ENCODE measurements at regions not wholly inside any gene's neighbourhood (a gene's known extent, or its start where the extent isn't known, plus 50 kb on each side); places are given as distances from the start of the nearest gene placed in this dataset.

GRCh38 chr20:19079536-19080299 is 132.7 kb upstream of the SLC24A3 start:
- no peak for DNase-seq

GRCh38 chr20:19081937-19082336 is 130.5 kb upstream of the SLC24A3 start:
- no peak for DNase-seq

- DNase-seq = no peak
Observed at GRCh38 chr20:19083136-19083621, 129.3 kb upstream of the SLC24A3 start.

GRCh38 chr20:19090332-19090731 is 122.1 kb upstream of the SLC24A3 start:
- no peak for DNase-seq

GRCh38 chr20:19094959-19095541 is 117.4 kb upstream of the SLC24A3 start:
- DNase-seq = no peak

- DNase-seq = no peak
Observed at GRCh38 chr20:19095762-19096161, 116.7 kb upstream of the SLC24A3 start.

GRCh38 chr20:19096843-19097242 is 115.6 kb upstream of the SLC24A3 start:
- no peak for DNase-seq

GRCh38 chr20:19098117-19098516 is 114.3 kb upstream of the SLC24A3 start:
- DNase-seq = no peak

GRCh38 chr20:19098806-19099578 is 113.5 kb upstream of the SLC24A3 start:
- no peak for DNase-seq

- no peak for DNase-seq
Observed at GRCh38 chr20:19099596-19100545, 112.6 kb upstream of the SLC24A3 start.

- no peak for DNase-seq
Observed at GRCh38 chr20:19100975-19101374, 111.5 kb upstream of the SLC24A3 start.

- DNase-seq = no peak
Observed at GRCh38 chr20:19104186-19104585, 108.3 kb upstream of the SLC24A3 start.

GRCh38 chr20:19108155-19108554 is 104.3 kb upstream of the SLC24A3 start:
- no peak for DNase-seq

- no peak for DNase-seq
Observed at GRCh38 chr20:19110285-19110684, 102.2 kb upstream of the SLC24A3 start.

- DNase-seq = no peak
Observed at GRCh38 chr20:19110881-19111460, 101.5 kb upstream of the SLC24A3 start.

- no peak for DNase-seq
Observed at GRCh38 chr20:19112828-19113227, 99.6 kb upstream of the SLC24A3 start.

- DNase-seq = no peak
Observed at GRCh38 chr20:19113343-19113930, 99.0 kb upstream of the SLC24A3 start.

- no peak for DNase-seq
Observed at GRCh38 chr20:19114410-19114809, 98.0 kb upstream of the SLC24A3 start.

- DNase-seq = no peak
Observed at GRCh38 chr20:19115581-19115980, 96.9 kb upstream of the SLC24A3 start.

- DNase-seq = no peak
Observed at GRCh38 chr20:19120011-19120410, 92.4 kb upstream of the SLC24A3 start.

- no peak for DNase-seq
Observed at GRCh38 chr20:19120569-19120968, 91.9 kb upstream of the SLC24A3 start.

GRCh38 chr20:19121463-19121862 is 91.0 kb upstream of the SLC24A3 start:
- DNase-seq = no peak
